Vagina (tissue), 2 donors: ENCODE measurements at regions not wholly inside any gene's neighbourhood (a gene's known extent, or its start where the extent isn't known, plus 50 kb on each side); places are given as distances from the start of the nearest gene placed in this dataset.

Source experiments
- CTCF ChIP-seq, 3 experiments: fragments of 450-650 bp in 2 of 3; fragments of 200-600 bp in 1 of 3; sonication (generic) in 1 of 3; IDR thresholded peaks; one replicate each; pipeline ENCODE4 v1.5.1; 2017 to 2019; ENCODE audit warnings: antibody characterized with exemption in 3 of 3, mild to moderate bottlenecking in 2 of 3, moderate library complexity in 2 of 3
- POLR2A ChIP-seq, 2 donors: fragments of 450-650 bp; IDR thresholded peaks; one replicate each; pipeline ENCODE4 v1.6.1; 2017; ENCODE audit warnings: antibody characterized with exemption in 2 of 2, mild to moderate bottlenecking in 2 of 2, moderate library complexity in 2 of 2
- POLR2AphosphoS5 ChIP-seq, 2 donors: sonication (generic); formaldehyde crosslinking; IDR thresholded peaks; one replicate each; pipeline ENCODE4 v1.9.0; 2017; ENCODE audit warnings: antibody characterized with exemption in 2 of 2, mild to moderate bottlenecking in 2 of 2, low read depth in 1 of 2; ENCODE audit not compliant: insufficient read depth in 1 of 2

DNA sequence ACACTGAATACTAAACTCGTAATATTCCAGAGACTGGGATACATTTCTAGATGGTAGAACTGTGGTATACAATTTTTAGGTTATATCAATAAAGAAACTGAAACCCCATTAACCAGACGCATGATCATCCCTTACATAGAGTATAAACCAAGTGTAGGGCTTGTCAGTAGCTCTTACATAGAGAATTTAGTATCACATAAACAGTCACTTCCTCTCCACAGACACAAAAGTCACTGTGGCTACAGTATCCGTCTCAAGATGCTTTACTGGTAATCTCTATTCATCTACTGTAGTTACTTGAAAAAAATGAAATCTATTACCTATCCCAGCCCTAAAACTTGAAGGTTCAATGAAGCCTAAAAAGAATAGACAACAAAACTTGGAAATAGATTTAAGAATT, 252.3 kb upstream of the TMPRSS15 start:
- TF ChIP-seq POLR2A (IDR thresholded peaks at IDR 0.05) (no peak), CTCF (IDR thresholded peaks at IDR 0.05) (no peak), POLR2AphosphoS5 (IDR thresholded peaks at IDR 0.05; ENCODE audit: insufficient read depth in 1 of 2, low read depth in 1 of 2) (no peak)
